B cell (primary cell): ENCODE measurements at regions not wholly inside any gene's neighbourhood (a gene's known extent, or its start where the extent isn't known, plus 50 kb on each side); places are given as distances from the start of the nearest gene placed in this dataset.

Source experiments
- ATAC-seq: fragments of 200-7000 bp; cut with Tn5 transposase; one replicate; pipeline ENCODE4 v1.10.0; 2021; ENCODE audit warnings: low read depth, mild to moderate bottlenecking, moderate number of reproducible peaks, moderate library complexity
- CTCF ChIA-PET: fragments of 350-600 bp; sonication (Branson Sonifier 250); formaldehyde crosslinking; loops from one replicate; lab custom pipeline; 2021; ENCODE audit warnings: antibody characterized with exemption, inconsistent platforms; lab: Charles Lee
- POLR2A ChIA-PET: fragments of 350-600 bp; sonication (Branson Sonifier 250); formaldehyde crosslinking; loops from one replicate; lab custom pipeline; 2021; ENCODE audit warnings: antibody characterized with exemption; lab: Charles Lee
- DNase-seq: peaks from one replicate; pipeline ENCODE4 v3.0.0; 2013
- H2AFZ ChIP-seq: 2 replicates; pipeline ENCODE4 v1.6.1; 2012; ENCODE audit warnings: mild to moderate bottlenecking, low read depth, low read length; ENCODE audit not compliant: insufficient read depth, poor library complexity, severe bottlenecking
- H3K27ac ChIP-seq, 2 donors: 1 replicate in 1 of 2; 2 replicates in 1 of 2; pipeline ENCODE4 v1.5.1; 2012 to 2013; ENCODE audit warnings: low read length in 2 of 2, mild to moderate bottlenecking in 2 of 2, moderate library complexity in 1 of 2
- H3K27me3 ChIP-seq, 4 experiments: fragments of 200-600 bp in 1 of 4; sonication (generic) in 1 of 4; replicated peaks in 1 of 4; 1 replicate in 2 of 4; 2 replicates in 2 of 4; pipeline versions ENCODE4 v1.6.1 to v1.7.0; 2013 to 2016; ENCODE audit warnings: low read length in 3 of 4, mild to moderate bottlenecking in 2 of 4, mixed read lengths in 1 of 4, moderate library complexity in 1 of 4; ENCODE audit not compliant: insufficient read depth in 4 of 4, control insufficient read depth in 3 of 4; ENCODE audit errors: control extremely low read depth in 1 of 4
- H3K36me3 ChIP-seq, 2 experiments: replicated peaks in 1 of 2; 1 replicate in 1 of 2; 2 replicates in 1 of 2; pipeline versions ENCODE4 v1.6.1 to v1.7.1; 2013; ENCODE audit warnings: low read length in 1 of 2; ENCODE audit not compliant: insufficient read depth in 2 of 2, control insufficient read depth in 1 of 2; ENCODE audit errors: control extremely low read depth in 1 of 2, extremely low read depth in 1 of 2
- H3K4me1 ChIP-seq, 2 donors: fragments of 200-600 bp in 1 of 2; sonication (generic) in 1 of 2; 1 replicate in 1 of 2; 2 replicates in 1 of 2; pipeline versions ENCODE4 v1.5.1 to v1.6.1; 2013 to 2017; ENCODE audit warnings: low read length in 2 of 2; ENCODE audit not compliant: control insufficient read depth in 2 of 2, insufficient read depth in 2 of 2
- H3K4me2 ChIP-seq: replicated peaks from 2 replicates; pipeline ENCODE3; 2012; ENCODE audit warnings: mild to moderate bottlenecking, low read depth, low read length; ENCODE audit not compliant: poor library complexity, severe bottlenecking
- H3K4me3 ChIP-seq, 5 experiments: fragments of 200-600 bp in 1 of 5; sonication (generic) in 1 of 5; 1 replicate in 3 of 5; 2 replicates in 2 of 5; pipeline versions ENCODE4 v1.5.1 to v1.7.0; 2011 to 2016; ENCODE audit warnings: low read length in 4 of 5, mild to moderate bottlenecking in 4 of 5, low read depth in 2 of 5, control low read depth in 1 of 5, moderate library complexity in 1 of 5; ENCODE audit not compliant: insufficient read depth in 1 of 5; ENCODE audit errors: control extremely low read depth in 1 of 5, extremely low read depth in 1 of 5
- H3K79me2 ChIP-seq: fragments of 200-600 bp; sonication (generic); one replicate; pipeline ENCODE4 v1.6.0; 2016; ENCODE audit warnings: low read length; ENCODE audit not compliant: control insufficient read depth, insufficient read depth
- H3K9ac ChIP-seq: fragments of 200-600 bp; sonication (generic); 2 replicates; pipeline ENCODE4 v1.6.1; 2017; ENCODE audit warnings: mild to moderate bottlenecking, low read length, moderate library complexity
- H3K9me3 ChIP-seq, 3 donors: one replicate each; pipeline versions ENCODE4 v1.6.1 to v1.7.1; 2013; ENCODE audit warnings: low read length in 2 of 3; ENCODE audit not compliant: control insufficient read depth in 2 of 3, insufficient read depth in 1 of 3; ENCODE audit errors: control extremely low read depth in 1 of 3
- H4K20me1 ChIP-seq: 2 replicates; pipeline ENCODE4 v1.6.0; 2012; ENCODE audit warnings: mild to moderate bottlenecking, low read length; ENCODE audit not compliant: insufficient read depth, control insufficient read depth, poor library complexity, severe bottlenecking
- H3K27ac Mint-ChIP-seq: one replicate; pipeline ENCODE4 v1.8.0; 2021; ENCODE audit warnings: mixed read lengths
- H3K27me3 Mint-ChIP-seq: one replicate; pipeline ENCODE4 v1.8.0; 2021; ENCODE audit warnings: mixed read lengths
- H3K4me1 Mint-ChIP-seq: one replicate; pipeline ENCODE4 v1.8.0; 2021; ENCODE audit warnings: mixed read lengths
- H3K4me3 Mint-ChIP-seq: one replicate; pipeline ENCODE4 v1.8.0; 2021; ENCODE audit warnings: mixed read lengths
- H3K9me3 Mint-ChIP-seq: one replicate; pipeline ENCODE4 v1.8.0; 2022; ENCODE audit warnings: mixed read lengths; ENCODE audit not compliant: insufficient read depth
- CTCF ChIP-seq: fragments of 200-600 bp; IDR thresholded peaks from one replicate; pipeline ENCODE4 v1.8.0; 2022; ENCODE audit warnings: antibody characterized with exemption, mild to moderate bottlenecking
- EZH2 ChIP-seq: IDR thresholded peaks from 2 replicates; pipeline ENCODE4 v1.6.1; 2012; ENCODE audit warnings: borderline replicate concordance, low read depth, mild to moderate bottlenecking, moderate library complexity, low read length; ENCODE audit not compliant: insufficient read depth, poor library complexity, severe bottlenecking
- WGBS: methylation state at CpG from one replicate; pipeline ENCODE4 v1.1.5; 2013; ENCODE audit warnings: missing lambda C conversion rate; ENCODE audit not compliant: insufficient coverage; 5-methylcytosine and 5-hydroxymethylcytosine counted together
- intact Hi-C: fragments of 100-400 bp; cut with micrococcal nuclease; formaldehyde crosslinking; loops from one replicate; pipeline ENCODE4 v1.10.0; 2022

- 86% methylated on average over 10 of the region's 10 CpGs for WGBS
- CTCF ChIA-PET: no interaction called here
Measured at GRCh38 chr10:121659236-121659635, 61.0 kb upstream of the FGFR2 start.

GRCh38 chr10:121658611-121659010, 60.4 kb upstream of the FGFR2 start:
- H3K4me1 Mint-ChIP-seq: no peaks in the 10 kb centered on the region
- no peak overlapping the region for H3K9ac ChIP-seq
- ATAC-seq: no peak
- peaks cover 0 to 5% (median 0%) of the 10 kb centered on the region in 3 donors for H3K9me3 ChIP-seq
- H3K4me3 ChIP-seq: no peak overlapping the region
- H3K27ac ChIP-seq: no peak overlapping the region
- intact Hi-C loops: no loop called here
- H3K27me3 Mint-ChIP-seq: no peaks in the 10 kb centered on the region
- H3K9me3 Mint-ChIP-seq: no peaks in the 10 kb centered on the region
- no peak overlapping the region for H3K27ac Mint-ChIP-seq
- no peaks in the 10 kb centered on the region for H3K36me3 ChIP-seq
- no peak overlapping the region for H3K4me2 ChIP-seq
- POLR2A ChIA-PET: no interaction called here
- no peaks in the 10 kb centered on the region for H3K4me1 ChIP-seq
- WGBS: no CpG with 5 or more reads among the region's 3 CpGs
- no peaks in the 10 kb centered on the region for H3K79me2 ChIP-seq
- H3K27me3 ChIP-seq: no peaks in the 10 kb centered on the region
- no peak overlapping the region for H2AFZ ChIP-seq
- TF ChIP-seq CTCF (no peak), EZH2 (no peak)
- no peak overlapping the region for H3K4me3 Mint-ChIP-seq
- CTCF ChIA-PET: no interaction called here
- no peak for DNase-seq
- H4K20me1 ChIP-seq: no peaks in the 10 kb centered on the region

More at GRCh38 chr10:121659236-121659635, 61.0 kb upstream of the FGFR2 start:
- Mint-ChIP-seq H3K9me3 (no peaks in the 10 kb centered on the region), H3K27me3 (no peaks in the 10 kb centered on the region), H3K4me3 (no peak overlapping the region), H3K27ac (no peak overlapping the region), H3K4me1 (no peaks in the 10 kb centered on the region)
- intact Hi-C loops: no loop called here
- Histone ChIP-seq H2AFZ (no peak overlapping the region), H3K79me2 (no peaks in the 10 kb centered on the region), H3K36me3 (no peaks in the 10 kb centered on the region), H3K4me1 (no peaks in the 10 kb centered on the region), H4K20me1 (no peaks in the 10 kb centered on the region), H3K27ac (no peak overlapping the region), H3K4me2 (no peak overlapping the region), H3K27me3 (no peaks in the 10 kb centered on the region), H3K9me3 (peaks cover 0 to 4% (median 0%) of the 10 kb centered on the region in 3 donors), H3K4me3 (no peak overlapping the region), H3K9ac (no peak overlapping the region)
- POLR2A ChIA-PET: no interaction called here
- ATAC-seq: no peak
- no peak for TF ChIP-seq CTCF
- TF ChIP-seq EZH2: no peak
- DNase-seq: no peak
